ENCODE measurements at regions not wholly inside any gene's neighbourhood (a gene's known extent, or its start where the extent isn't known, plus 50 kb on each side); places are given as distances from the start of the nearest gene placed in this dataset.
"Not testable (repeated sequence)": the region's sequence is repeated elsewhere in the genome, so short reads cannot be mapped to it uniquely, and the experiment has no call there.

DNA sequence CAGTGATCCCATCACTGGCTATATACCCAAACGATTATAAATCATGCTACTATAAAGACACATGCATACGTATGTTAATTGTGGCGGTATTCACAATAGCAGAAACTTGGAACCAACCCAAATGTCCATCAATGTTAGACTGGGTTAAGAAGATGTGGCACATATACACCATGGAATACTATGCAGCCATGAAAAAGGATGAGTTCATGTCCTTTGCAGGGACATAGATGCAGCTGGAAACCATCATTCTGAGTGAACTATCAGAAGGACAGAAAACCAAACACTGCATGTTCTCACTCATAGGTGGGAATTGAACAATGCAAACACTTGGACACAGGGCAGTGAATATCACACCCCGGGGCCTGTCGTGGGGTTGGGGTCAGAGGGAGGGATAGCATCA, 1335.4 kb downstream of the EPHA7 start:
- not testable (repeated sequence) for H3K4me3 Mint-ChIP-seq; H3K36me3 Mint-ChIP-seq; H3K27me3 Mint-ChIP-seq; DNase-seq; H3K4me1 Mint-ChIP-seq; ATAC-seq (replicated peaks); H3K27ac Mint-ChIP-seq
- peaks cover 16 to 24% of the 10 kb centered on the region in 2 donors for H3K9me3 Mint-ChIP-seq

DNA sequence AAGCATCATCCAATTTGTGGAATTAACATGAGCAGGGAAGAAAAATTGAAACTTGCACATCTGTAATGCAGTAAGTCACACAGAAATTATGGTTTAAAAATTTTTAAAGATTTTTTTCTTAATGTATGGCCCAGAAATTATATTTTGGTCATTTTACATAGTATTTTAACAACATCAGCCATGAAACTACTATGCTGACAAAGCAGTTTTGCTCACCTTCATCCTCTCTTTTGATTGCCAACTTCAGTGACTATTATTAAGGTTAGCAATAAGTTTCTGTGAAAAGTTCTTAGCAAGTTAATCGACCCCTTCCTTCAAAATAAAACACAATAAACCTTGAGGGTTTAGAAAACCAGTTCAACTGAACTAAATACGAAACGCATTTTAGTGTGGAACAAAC, 1347.0 kb downstream of the EPHA7 start:
- H3K9me3 Mint-ChIP-seq, result peaks cover 0 to 2% of the 10 kb centered on the region in 2 donors
- no peak for DNase-seq
- no peaks in the 10 kb centered on the region for H3K27me3 Mint-ChIP-seq
- no peaks in the 10 kb centered on the region for H3K36me3 Mint-ChIP-seq
- no peak for ATAC-seq (replicated peaks)
- H3K27ac Mint-ChIP-seq, result no peak overlapping the region
- no peak overlapping the region for H3K4me3 Mint-ChIP-seq
- no peaks in the 10 kb centered on the region for H3K4me1 Mint-ChIP-seq

DNA sequence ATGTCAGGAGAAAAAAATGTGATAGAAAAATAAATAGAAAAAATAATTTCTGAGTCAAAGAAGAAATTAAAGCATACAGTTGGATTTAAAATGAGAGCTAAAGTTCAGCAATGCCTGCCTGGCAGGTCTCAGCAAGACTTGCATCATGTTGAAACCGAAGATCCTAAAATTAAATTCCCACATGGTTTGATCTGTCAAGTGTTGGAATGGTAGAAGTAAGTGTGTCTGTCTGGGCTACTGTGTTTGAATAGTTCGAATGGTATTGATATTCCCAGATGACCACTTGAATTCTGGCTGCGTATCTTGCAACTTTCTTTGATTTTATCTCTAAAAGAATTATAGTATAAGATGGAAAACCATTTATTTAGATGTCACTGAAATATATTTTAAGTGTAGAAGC, 1349.6 kb downstream of the EPHA7 start:
- peaks cover 0 to 2% of the 10 kb centered on the region in 2 donors for H3K9me3 Mint-ChIP-seq
- H3K27me3 Mint-ChIP-seq, result no peaks in the 10 kb centered on the region
- ATAC-seq (replicated peaks), result no peak
- H3K27ac Mint-ChIP-seq, result no peak overlapping the region
- no peaks in the 10 kb centered on the region for H3K4me1 Mint-ChIP-seq
- no peak overlapping the region for H3K4me3 Mint-ChIP-seq
- DNase-seq, result no peak
- H3K36me3 Mint-ChIP-seq, result no peaks in the 10 kb centered on the region

DNA sequence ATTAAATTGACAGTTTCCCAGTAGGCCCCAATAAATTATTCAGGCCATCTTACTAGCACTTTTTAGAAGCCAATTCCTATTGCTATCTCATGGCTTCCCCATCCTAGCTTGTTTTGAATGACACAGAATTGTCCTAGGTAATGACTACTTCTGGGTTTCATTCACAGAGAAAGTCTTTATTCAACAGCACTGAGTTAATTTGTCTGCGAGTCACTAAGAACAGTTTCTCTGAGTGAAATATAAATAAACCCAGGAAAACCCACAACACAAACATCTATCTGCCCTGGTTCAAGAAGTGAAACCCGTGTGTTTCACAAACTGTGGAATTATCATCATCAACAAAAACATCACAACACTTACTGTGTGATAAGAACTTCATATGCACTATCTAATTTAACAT, 1366.8 kb downstream of the EPHA7 start:
- Mint-ChIP-seq H3K9me3 (no peaks in the 10 kb centered on the region), H3K27ac (no peak overlapping the region), H3K4me3 (no peak overlapping the region), H3K4me1 (no peaks in the 10 kb centered on the region), H3K27me3 (no peaks in the 10 kb centered on the region), H3K36me3 (no peaks in the 10 kb centered on the region)
- no peak for ATAC-seq (replicated peaks)
- DNase-seq, result no peak

DNA sequence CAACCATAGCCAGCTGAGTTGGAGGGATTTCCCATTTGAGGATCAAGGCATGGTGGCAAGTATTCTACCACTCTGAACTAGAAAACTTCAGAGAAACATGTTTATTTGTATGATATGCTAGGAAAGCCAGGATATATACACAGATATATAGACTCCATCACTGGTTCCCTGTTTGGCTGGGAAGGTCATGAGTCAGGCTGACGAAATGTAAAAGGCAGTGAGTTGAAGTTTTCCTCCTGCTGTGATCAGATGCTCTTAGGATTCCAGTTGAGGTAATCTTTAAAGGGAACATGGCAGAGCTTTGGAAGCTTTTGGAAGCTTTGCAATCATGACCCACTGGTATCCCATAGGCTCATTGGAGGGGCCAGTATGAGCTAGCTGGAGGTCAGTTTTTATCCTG, 1369.1 kb downstream of the EPHA7 start:
- no peak overlapping the region for H3K27ac Mint-ChIP-seq
- H3K4me3 Mint-ChIP-seq, result no peak overlapping the region
- ATAC-seq (replicated peaks), result no peak
- DNase-seq, result no peak
- no peaks in the 10 kb centered on the region for H3K9me3 Mint-ChIP-seq
- no peaks in the 10 kb centered on the region for H3K36me3 Mint-ChIP-seq
- no peaks in the 10 kb centered on the region for H3K4me1 Mint-ChIP-seq
- no peaks in the 10 kb centered on the region for H3K27me3 Mint-ChIP-seq

DNA sequence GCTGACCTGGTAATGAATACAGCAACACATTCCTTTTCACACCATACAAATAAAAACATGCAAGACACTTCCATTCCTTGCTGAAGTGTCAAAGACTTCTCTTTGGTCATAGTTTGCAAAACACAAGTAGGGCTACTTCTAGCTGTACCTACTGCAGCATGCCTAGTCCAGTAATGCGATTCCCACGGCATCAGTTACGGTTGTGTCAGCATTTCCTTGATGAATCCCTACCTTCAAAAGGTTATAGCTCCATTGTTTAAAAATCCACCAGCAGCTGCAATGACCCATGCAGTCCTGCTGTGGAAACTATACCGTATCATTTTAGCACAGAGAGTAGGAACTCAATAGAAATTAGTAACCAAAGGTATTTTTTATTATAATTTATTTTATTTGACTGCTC, 1371.5 kb downstream of the EPHA7 start:
- Mint-ChIP-seq H3K36me3 (no peaks in the 10 kb centered on the region), H3K4me3 (no peak overlapping the region), H3K27ac (no peak overlapping the region), H3K9me3 (no peaks in the 10 kb centered on the region), H3K4me1 (no peaks in the 10 kb centered on the region), H3K27me3 (no peaks in the 10 kb centered on the region)
- ATAC-seq (replicated peaks) (no peak), DNase-seq (no peak)

DNA sequence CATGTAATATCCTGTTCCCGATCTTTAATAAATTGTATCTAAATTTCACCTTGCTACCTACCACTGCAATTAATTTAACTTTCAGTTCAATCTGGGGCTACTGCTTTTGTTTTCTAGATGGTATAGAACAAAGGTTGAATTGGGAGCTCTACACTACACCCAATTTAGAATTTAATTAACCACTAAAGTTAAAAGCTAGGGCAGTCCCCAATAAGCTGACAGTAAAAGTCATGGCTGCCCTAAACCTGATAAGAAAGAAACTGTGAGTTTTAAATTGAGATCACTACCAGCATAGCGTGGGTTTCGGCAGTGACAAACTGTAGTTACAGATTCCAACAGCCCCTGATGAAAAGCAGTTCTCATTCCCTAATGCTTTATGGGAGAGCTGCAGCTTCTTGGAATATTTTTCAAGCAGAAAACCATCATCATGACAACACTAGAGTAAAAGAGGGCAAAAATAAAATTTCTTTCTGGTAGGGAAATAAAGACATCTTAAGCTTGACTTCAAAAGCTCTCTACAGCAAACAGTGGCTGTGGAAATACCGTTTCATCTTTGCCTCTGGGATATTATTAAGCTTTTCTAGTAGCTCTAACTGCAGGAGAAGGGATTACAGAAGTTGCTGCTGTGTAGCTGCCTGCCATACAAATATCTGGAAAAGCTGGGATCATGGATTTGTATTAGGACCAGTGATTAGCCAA, 1372.1 kb downstream of the EPHA7 start:
- Mint-ChIP-seq H3K36me3 (no peaks in the 10 kb centered on the region), H3K27ac (no peak overlapping the region), H3K4me1 (no peaks in the 10 kb centered on the region), H3K27me3 (no peaks in the 10 kb centered on the region), H3K4me3 (no peak overlapping the region), H3K9me3 (no peaks in the 10 kb centered on the region)
- no peak for DNase-seq
- no peak for ATAC-seq (replicated peaks)

DNA sequence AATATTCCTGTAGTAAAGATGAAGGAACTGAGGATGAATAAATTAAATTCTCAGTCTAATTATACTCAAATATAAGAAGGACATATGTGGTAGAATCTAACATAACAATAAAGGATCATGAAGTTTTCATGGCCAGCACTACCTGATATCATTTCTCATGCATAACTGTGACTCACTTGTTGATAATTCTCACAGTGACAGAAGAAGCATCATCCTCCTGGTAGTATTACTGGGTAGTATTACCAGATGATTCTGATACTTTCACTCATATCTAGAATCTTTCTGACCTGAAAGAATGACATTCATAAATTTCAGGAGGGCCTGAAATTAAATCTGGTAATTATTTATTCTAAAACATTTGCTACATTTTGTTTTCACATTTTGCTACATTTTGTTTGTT, 1375.0 kb downstream of the EPHA7 start:
- no peaks in the 10 kb centered on the region for H3K27me3 Mint-ChIP-seq
- H3K4me1 Mint-ChIP-seq, result no peaks in the 10 kb centered on the region
- ATAC-seq (replicated peaks) (no peak), DNase-seq (no peak)
- no peaks in the 10 kb centered on the region for H3K9me3 Mint-ChIP-seq
- no peak overlapping the region for H3K4me3 Mint-ChIP-seq
- no peak overlapping the region for H3K27ac Mint-ChIP-seq
- H3K36me3 Mint-ChIP-seq, result no peaks in the 10 kb centered on the region

DNA sequence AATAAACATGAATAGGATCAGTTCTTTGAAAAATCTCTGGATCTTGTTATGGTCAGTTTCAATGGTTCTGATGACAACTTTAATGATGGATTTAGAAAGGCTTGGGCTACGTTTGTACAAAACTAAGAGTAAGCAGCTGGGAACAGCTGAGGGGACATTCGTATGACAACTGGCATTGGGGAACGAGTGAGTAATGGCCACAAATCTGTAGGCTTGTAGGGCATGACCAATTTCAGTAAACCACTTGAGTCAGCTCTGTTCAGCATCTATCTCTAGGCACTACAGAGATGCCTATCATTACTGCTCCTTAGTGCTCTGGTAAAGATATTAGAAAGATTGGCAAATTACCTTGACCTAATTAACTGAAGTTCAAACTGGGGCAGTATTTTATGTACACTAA, 1375.6 kb downstream of the EPHA7 start:
- no peaks in the 10 kb centered on the region for H3K9me3 Mint-ChIP-seq
- ATAC-seq (replicated peaks), result no peak
- H3K27me3 Mint-ChIP-seq, result no peaks in the 10 kb centered on the region
- no peak for DNase-seq
- H3K27ac Mint-ChIP-seq, result no peak overlapping the region
- no peak overlapping the region for H3K4me3 Mint-ChIP-seq
- H3K4me1 Mint-ChIP-seq, result no peaks in the 10 kb centered on the region
- H3K36me3 Mint-ChIP-seq, result no peaks in the 10 kb centered on the region

DNA sequence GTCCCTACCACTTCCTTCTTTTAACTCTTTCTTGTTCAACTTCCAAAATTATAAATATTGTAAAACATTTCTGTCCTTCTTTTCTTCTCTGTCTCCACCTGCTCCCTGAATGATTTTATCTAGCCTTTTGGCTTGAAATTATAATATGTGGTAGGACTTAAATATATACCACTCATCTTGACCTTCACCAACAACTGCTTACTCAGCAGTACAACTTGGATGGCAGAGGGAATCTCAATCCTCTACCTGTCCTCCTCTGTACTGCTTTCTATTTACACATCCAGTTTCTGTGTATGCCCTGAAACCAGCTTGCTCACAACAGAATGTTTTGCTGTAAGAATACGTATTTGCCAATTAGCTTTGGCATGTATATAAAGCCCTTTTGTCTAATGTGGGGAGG, 1392.5 kb downstream of the EPHA7 start:
- Mint-ChIP-seq H3K27ac (no peak overlapping the region), H3K27me3 (no peaks in the 10 kb centered on the region), H3K4me3 (no peak overlapping the region), H3K9me3 (peaks cover 0 to 10% of the 10 kb centered on the region in 2 donors), H3K4me1 (no peaks in the 10 kb centered on the region), H3K36me3 (no peaks in the 10 kb centered on the region)
- no peak for DNase-seq
- no peak for ATAC-seq (replicated peaks)

DNA sequence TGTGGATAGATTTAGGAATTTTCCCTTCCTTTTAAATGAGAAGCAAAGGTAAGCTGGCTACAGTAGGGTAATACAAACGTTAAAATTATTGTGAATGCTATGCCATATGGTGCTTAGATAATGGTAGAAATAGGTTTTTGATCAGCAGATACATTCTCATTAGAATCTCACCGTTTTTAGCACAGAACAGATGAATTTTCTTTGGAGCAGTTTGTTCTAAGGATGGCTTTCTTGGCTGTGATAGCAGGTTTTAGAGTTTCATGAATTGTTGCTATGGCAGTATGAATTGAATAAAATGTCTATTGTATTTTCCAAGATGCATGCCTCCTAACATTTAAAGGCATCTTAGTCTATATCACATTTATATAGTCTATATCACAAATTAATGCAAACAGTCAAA, 1394.5 kb downstream of the EPHA7 start:
- Mint-ChIP-seq H3K27ac (no peak overlapping the region), H3K27me3 (no peaks in the 10 kb centered on the region)

DNA sequence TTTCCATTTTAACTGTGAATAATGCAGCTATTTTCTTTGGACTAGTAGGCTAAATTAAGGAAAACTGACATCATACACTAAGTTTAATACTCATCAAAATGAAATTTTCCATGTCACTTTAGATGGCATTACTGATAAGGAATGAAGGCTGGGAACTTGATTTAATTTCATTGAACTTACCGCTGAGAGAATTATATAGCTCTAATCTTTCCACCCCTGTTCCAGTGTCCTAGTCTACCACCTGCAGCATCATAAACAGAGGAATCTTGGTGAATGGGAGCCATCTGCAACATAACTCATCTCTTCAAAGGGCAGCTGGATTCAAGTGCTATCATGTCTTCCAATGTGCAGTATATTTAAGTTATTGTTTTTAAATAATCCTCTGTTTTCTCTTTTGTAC, 1395.2 kb downstream of the EPHA7 start:
- Mint-ChIP-seq H3K36me3 (no peaks in the 10 kb centered on the region), H3K27ac (no peak overlapping the region), H3K4me1 (no peaks in the 10 kb centered on the region)

More for the DNA sequence above, 1394.5 kb downstream of the EPHA7 start:
- DNase-seq, result no peak
- Mint-ChIP-seq H3K4me3 (no peak overlapping the region), H3K36me3 (no peaks in the 10 kb centered on the region), H3K9me3 (peaks cover 0 to 3% of the 10 kb centered on the region in 2 donors), H3K4me1 (no peaks in the 10 kb centered on the region)
- no peak for ATAC-seq (replicated peaks)

DNA sequence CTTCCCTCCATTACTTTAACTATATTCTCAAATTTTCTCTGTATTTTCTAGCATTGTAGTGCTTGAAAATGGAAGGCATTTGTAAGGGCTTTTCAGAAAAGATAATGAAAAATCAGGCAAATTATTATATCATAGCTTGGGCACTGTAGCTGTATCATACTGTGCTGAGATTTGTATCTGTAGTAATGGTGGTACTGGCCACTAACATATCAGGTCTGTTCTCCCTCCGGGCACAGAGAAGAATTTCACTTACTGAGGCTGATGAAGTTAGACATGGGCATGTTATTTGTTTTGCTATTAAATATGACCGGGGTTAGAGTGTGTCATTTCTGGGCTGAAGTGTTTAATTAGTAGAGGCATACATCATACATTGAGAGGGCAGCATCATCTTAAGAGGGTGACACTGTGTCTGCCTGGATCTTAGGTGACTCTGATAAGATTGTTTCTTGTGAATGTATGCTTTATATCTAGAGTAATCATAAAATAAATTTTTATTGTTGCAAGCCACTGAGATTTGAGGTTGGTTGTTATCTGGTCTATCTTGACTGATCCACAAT, 1395.9 kb downstream of the EPHA7 start:
- Mint-ChIP-seq H3K4me3 (no peak overlapping the region), H3K9me3 (peaks cover 0 to 3% of the 10 kb centered on the region in 2 donors), H3K36me3 (no peaks in the 10 kb centered on the region)

More for the DNA sequence above, 1395.2 kb downstream of the EPHA7 start:
- Mint-ChIP-seq H3K9me3 (peaks cover 0 to 3% of the 10 kb centered on the region in 2 donors), H3K27me3 (no peaks in the 10 kb centered on the region), H3K4me3 (no peak overlapping the region)
- DNase-seq (no peak), ATAC-seq (replicated peaks) (no peak)

DNA sequence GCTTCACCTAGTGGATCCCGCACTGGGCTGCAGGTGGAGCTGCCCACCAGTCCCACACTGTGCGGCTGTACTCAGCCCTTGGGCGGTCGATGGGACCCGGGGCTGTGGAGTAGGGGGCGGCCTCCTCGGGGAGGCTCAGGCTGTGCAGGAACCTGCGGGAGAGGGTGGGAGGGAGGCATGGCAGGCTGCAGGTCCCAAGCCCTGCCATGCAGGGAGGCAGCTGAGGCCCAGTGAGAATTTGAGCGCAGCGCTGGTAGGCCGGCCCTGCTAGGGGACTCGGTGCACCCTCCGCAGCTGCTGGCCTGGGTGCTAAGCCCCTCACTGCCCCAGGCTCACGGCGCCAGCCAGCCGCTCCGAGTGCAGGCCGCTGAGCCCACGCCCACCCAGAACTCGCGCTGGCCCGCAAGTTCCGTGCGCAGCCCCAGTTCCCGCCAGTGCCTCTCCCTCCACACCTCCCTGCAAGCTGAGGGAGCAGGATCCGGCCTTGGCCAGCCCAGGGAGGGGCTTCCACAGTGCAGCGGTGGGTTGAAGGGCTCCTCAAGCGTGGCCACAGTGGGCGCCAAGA, 1407.6 kb downstream of the EPHA7 start:
- Mint-ChIP-seq H3K27me3 (no peaks in the 10 kb centered on the region), H3K4me3 (no peak overlapping the region), H3K9me3 (peaks cover 7 to 8% of the 10 kb centered on the region in 2 donors), H3K36me3 (no peaks in the 10 kb centered on the region), H3K4me1 (no peaks in the 10 kb centered on the region), H3K27ac (no peak overlapping the region)
- DNase-seq (no peak), ATAC-seq (replicated peaks) (no peak)

More for the DNA sequence above, 1395.9 kb downstream of the EPHA7 start:
- Mint-ChIP-seq H3K27ac (no peak overlapping the region), H3K27me3 (no peaks in the 10 kb centered on the region), H3K4me1 (no peaks in the 10 kb centered on the region)
- DNase-seq (no peak), ATAC-seq (replicated peaks) (no peak)

DNA sequence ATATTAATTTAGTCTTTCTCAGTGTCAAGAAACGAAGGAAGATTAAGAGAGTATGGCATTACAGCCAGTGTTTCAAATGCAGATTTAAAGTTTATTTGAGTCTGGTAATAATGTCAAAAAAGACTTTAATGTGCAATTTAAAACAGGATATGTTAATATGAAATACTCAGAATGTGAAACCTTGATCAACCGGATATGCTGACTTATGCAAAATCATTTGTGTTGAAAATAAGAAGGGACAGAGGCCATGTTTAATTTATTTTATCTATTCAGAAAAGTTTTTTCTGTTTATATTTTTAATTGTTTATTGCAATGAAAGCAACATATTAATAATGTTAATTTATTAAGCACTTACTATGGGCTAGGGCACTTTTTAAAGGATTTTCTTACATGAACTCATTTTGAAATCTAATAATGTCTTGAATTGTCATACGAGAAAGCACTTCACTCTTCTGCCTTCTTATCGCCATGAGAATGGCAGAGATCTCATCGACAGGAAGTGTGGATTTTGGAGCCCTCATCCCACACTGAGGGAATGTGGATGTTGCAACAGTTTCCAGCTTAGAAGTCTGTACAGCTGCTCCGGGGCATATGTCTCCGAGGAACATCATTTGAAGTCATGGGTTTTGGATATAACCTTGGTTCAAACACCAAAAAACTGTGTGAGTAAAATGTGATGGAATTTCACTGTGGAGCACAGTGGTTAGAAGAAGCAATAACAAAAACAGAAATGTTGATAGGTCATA, 1410.4 kb downstream of the EPHA7 start:
- peaks cover 4 to 5% of the 10 kb centered on the region in 2 donors for H3K9me3 Mint-ChIP-seq
- H3K4me3 Mint-ChIP-seq, result no peak overlapping the region
- ATAC-seq (replicated peaks) (no peak), DNase-seq (no peak)
- no peaks in the 10 kb centered on the region for H3K27me3 Mint-ChIP-seq
- H3K4me1 Mint-ChIP-seq, result no peaks in the 10 kb centered on the region
- no peaks in the 10 kb centered on the region for H3K36me3 Mint-ChIP-seq
- H3K27ac Mint-ChIP-seq, result no peak overlapping the region
